ENCODE measurements at regions not wholly inside any gene's neighbourhood (a gene's known extent, or its start where the extent isn't known, plus 50 kb on each side); places are given as distances from the start of the nearest gene placed in this dataset.

- TF ChIP-seq CTCF (IDR thresholded peaks at IDR 0.05) (no peak), POLR2A (IDR thresholded peaks at IDR 0.05) (no peak)
Measured at GRCh38 chr4:130479674-130480073, 1383.7 kb downstream of the C4orf33 start.
